Forelimb muscle (tissue), 1 donor: ENCODE measurements at regions not wholly inside any gene's neighbourhood (a gene's known extent, or its start where the extent isn't known, plus 50 kb on each side); places are given as distances from the start of the nearest gene placed in this dataset.
A peak's percentile ranks its signal among the peaks of the same experiment; 100 is the strongest.

ENCODE experiments used
- DNase-seq: peaks from one replicate; pipeline ENCODE4 v3.0.0-alpha.2; 2013; ENCODE audit warnings: low read depth

DNA sequence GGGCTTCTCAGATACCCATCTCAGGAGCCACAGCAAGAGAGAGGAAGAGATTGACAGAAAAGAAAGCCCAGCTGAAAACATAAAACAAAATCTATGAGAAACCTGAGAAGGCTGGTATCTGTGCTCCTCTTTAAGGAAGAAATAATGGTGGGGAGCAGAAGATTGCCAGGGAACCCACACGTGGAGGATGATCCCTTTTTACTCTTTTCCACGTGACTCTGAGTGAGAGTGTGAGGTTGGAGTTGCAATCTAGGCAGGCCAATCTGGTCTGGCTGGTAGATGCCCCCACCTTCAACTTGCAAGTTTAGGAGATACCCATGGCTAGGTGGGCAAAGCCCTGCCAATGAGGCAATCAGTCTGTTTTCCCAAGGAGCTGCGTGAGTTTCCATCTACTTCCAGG, 202.3 kb downstream of the TENT4A start:
- DNase-seq: no peak

DNA sequence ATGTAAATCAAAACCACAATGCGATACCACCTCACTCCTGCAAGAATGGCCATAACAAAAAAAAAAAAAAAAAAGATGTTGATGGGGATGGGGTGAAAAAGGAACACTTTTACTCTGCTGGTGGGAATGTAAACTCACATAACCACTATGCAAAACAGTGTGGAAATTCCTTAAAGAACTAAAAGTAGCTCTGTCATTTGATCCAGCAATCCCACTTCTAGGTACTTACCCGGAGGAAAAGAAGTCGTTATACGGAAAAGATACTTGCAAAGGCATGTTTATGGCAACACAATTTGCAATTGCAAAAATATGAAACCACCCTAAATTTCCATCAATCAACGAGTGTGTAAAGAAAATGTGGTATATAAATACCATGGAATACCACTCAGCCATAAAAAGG, 205.0 kb downstream of the TENT4A start:
- no peak for DNase-seq

DNA sequence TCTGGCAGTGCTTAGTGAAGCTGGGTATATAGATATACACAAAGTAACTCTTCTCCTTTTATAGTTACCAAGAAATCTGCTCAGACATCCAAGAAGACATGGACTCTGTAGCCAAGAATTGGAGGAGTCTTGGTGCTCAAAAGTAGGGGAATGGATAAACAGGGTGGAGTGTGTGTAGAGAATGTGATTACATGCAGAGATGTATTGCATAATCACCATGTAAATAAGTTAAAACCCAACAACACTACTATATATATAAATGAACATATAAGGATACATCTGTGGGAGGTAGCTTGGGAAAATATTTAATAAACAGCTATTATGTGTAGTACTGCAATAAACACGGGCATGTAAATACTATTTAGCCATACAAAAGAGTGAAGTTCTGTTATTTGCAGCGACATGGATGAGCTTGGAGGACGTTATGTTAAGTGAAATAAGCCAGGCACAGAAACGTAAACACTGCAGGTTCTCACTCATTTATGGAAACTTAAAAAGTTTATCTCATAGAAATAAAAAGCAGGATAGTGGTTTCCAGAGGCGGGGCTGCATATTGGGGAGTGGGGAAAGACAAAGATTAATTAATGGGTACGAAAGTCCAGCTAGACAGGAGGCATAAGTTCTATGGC, 207.5 kb downstream of the TENT4A start:
- no peak for DNase-seq

DNA sequence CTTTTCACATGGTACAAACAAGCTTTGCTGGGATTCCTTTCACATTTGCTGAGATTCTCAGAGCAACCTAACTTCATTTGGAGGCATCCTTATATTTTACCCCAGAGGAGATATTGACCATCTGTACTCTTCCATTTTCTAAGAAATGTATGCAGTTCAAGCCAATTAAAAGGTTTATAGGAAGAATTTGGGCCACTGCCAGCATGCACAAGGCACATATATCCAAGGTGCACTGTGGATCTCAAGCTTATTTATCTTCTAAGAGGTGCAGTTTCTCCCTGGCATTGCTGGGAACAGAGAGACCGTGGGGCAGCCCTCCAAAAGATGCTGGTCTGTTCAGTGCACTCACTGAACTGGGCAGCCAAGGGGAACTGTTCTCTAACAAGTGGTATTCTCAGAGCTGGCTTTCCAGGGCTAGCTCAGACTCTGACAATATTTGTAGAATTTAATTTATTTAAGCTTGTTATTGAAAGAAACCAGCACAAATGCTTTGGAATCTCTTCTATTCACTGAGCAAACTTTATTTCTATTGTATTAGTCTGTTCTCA, 213.3 kb downstream of the TENT4A start:
- DNase-seq: no peak

DNA sequence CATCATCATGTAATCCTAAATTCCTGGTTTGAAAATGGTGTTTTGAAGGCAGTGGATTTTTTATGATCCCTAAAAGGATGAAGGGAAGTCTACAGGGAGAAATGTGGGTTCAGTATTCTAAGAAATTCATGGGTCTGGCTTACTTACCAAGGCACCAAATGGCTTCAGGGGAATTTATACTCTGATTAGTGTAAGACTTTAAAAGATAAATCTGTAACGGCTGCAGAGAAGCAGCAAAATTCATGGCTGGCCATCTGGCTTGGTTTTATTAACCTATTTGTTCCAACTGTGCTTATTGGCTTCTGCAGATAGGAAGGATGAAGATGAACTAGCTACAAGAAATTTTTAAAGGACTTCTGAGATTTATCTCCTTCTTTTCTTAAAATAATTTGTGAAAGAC, 222.8 kb downstream of the TENT4A start:
- DNase-seq: no peak

DNA sequence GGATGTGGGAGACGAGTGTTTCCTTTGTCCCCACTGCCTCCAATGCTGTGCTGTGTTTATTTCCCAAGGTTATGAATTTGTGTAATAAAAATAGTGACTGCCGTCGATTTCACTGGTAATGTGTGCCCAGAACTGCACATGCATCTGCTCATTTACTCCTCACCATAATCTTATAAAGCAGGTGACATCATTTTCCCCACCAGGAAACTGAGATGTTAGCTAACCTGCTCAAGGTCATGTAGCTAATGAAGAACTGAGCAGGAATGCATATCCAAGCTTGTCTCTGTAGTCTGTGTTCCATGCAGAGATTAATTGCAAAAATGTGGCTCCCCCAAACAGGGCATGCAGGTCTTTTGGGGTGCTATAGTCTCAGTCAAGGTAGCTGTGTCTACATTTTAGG, 224.4 kb downstream of the TENT4A start:
- no peak for DNase-seq

DNA sequence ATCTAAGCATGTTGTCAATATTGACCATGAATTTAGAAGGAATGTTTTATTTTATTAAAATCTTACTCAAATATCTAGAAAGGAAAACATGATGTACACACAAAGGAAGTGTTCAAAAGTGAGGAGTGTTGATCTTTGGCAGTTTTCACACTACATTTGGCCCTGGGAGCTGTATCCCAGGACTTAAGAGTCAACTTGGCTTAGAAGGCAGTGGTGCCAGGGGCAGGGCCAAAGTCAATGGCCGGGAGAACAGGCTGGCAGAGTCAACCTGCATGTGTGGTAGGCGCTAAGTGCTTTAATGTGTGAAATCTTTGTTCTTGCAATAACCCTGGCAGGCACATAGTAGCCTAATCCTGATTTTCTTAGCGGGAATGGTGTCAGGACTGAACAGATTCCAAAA, 228.4 kb downstream of the TENT4A start:
- no peak for DNase-seq

DNA sequence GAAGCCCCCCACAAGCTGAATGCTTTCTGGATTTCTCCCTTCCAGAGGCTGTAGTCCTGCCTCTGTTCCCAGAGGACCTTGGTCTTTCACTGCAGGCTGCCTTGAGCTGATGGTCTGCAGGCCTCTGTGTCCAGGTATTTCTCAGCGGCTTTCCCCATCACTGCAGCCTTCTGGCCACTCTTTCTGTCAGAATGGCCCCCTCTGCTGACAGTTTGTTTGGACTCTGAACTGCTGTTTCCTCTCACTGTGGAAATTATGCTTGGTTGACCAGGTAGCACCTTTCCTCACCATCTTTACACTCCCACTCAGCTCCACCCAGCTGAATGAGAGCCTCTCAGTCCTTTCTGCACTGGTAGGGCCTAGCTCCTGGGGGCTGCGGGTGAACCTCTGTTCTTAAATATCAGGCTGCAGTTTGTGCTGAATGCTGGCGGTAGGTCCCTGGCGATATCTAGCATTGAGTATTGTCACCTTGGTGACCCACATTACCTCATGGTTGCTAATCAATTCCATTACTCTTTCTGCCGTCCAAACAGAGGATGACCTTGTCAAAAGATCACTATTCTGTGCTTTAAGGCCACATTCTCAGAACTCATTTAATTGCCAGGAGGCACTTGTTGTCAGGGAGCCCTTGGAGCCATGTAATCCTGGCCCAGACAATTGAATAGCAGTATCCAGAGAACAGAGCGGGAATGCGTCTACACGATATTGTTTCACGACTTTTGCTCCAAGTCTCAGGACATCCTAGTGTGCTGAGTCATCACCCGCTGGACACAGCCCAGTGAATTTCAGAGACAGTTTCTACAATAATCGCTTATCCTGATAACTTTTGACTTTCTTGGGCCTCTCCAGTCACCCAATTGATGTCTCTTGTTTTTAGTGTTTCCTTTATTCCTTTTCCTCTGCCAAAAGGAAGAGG, 230.2 kb downstream of the TENT4A start:
- DNase-seq: no peak

DNA sequence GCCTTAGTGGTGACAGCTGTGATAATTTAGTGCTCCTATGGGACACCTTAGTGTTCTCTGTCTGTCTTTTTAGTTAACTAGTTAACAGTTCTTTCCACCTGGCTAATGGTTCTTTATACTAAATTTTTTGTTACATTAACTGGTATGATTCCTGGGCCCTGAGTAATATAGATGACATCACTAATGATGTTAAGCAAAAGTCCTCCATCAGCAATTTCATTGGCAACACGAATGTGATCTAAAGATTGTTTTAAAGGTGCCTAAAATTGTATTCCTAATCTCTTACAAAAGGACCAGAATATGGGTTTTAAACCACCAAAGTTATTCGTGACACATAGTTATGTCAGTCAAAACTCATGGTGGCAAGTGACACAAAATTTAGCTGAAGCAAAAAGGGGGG, 235.3 kb downstream of the TENT4A start:
- DNase-seq: no peak

DNA sequence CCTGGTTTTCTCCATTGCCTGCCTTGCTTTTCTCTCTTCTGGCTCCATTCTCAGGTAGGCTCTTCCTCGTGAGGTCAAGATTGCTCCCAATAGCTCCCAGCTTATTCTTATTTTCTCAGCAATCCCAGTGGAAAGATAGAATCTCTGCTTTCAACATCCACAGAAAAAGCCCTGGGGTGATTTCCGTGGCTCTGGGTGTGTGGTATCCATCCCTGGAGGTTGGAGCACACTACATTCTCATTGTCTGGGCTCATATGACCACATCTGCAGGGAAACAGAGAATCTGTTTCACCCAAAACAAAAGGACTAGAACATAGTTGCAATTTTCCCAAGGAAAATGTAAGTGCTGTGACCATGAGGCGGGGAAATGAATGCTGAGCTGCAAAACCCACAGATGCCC, 236.0 kb downstream of the TENT4A start:
- no peak for DNase-seq

DNA sequence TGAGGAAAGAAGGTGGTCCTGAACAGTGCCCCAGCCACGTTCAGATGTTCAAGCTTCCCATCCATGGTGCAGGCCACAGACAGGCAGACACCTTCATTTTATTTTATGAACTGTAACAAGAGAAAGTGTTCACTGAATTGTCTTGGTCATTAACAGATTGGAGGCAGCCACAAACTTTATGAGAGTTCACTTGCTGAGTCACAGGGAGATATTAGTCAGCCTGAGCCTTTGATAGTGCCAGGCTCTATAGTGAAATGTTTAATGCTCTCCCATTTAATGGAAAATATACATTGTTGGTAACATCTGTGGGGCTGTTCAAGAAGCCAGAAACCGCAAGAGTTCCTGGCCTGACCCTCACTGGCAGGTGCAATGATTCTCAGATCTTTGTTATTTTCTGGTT, 237.0 kb downstream of the TENT4A start:
- no peak for DNase-seq

DNA sequence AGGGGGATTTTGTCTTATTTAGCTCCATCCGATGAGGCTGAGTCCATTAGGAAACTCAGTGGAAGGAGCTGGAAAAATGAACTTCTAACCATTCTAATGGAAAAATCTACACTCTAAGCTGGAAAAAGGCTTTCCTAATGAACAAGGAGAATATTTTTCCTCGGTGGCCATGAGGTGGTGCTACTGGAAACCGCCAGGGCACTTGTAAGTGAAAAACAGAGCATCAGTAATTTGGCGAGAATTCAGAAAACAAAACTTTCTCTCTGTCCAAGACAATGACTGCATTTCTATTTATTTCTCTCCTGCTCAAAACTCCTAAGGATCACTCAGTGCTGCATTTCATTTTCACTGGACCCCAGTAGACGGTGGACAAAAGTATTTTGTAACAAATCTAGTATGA, 237.6 kb downstream of the TENT4A start:
- DNase-seq: peak; percentile 16

DNA sequence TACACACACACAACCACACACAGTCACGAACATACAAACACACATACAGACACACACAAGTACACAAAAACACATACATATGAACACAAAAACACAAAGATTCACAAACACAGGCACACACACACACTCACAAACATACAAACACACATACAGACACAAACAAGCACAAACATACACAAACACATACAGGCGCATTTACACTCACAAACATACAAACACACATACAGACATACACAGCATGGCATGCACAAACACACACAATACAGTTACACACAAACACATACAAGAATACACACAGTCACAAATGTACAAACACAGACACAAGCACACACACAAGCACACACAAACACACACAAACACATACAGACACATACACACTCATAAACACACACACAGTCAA, 247.9 kb downstream of the TENT4A start:
- no peak for DNase-seq

DNA sequence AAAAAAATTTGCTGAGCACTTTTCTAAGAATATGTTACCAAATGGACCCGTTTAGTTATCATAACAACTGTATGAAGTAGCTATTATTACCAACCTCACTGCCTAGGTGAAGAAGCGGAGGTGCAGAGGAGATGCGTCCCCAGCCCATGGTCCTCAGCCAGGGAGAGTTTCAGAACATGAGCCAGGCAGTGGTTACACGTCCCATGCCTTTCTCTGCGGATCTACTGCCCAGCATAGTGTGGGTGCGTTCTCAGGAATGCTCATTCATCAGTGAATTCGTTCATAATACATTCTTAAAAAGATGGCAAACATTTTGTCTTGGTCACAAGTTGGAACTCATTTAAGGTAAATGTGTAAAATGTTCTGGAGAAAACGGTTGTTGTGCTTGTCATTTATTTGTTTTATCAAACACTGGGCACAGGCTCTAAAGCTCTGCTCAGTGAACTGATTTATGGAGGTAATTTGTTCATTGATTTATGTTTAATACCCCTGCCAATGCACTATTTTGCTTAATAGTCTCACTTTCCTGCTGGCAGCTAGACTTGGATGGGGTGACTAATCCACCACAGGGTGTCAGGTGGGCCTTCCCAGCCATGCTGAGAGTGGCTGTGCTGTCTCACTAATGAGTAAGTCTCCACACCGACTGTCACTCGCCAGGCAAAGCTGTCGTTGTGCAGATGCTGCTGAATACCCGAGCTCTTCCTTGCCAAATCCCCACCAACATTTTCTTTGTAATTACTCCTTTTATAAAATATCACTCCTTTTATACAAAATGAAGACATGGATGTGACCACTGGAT, 248.8 kb downstream of the TENT4A start:
- DNase-seq: no peak

DNA sequence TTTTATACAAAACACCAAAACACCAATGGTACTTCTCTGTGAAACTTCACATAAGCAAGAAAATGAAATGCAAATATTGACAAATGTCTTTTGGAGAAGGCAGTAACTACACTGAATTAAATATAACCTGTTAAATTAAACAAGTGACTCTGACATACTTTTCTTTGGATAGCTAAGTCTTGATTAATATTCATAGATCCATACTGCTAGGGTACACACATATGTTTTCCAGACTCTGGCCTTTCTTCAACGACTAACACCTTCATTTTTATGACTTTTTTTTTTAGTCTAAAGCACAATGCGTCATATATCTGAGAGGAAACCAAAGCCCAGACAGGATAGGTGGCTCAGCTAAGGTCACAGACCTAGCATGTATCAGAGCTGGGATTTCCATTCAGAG, 263.7 kb downstream of the TENT4A start:
- no peak for DNase-seq

DNA sequence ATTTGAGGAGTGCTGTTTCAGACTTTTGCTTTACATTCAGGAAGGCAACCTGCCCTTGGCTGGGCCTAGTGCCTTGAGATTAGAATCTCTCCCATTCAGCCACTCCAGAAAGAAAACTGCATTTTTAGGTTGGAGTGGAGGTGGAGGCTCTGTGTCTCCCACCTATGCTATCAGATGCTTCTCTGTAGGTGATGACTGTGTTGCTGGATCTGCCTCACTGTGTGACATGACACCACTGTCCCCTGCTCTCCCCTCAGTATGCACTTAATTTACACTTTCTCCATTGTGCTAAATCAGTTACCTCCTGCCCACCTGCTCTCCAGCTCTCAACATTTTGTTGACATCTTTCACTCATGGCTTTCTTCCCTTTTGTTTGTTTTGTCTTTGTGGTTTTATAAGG, 265.8 kb downstream of the TENT4A start:
- DNase-seq: no peak

DNA sequence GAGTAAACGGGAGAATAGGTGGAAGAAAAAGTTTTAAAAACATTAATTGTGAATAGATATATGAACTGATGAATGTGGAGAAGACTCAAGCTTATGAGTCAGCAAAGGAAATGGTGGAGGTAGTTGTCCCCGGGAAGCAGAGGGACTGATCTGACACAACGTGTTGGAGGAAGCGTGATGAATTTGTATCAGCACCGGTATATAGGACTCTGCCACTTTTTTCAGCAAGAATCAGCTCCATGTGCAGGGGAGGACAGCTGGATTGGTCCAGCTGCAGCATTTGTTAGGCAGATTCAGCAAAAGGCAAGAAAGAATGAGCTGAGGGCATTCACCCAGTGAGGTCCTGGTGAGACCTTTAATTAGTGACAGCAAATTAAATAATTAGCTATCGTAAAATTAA, 276.0 kb downstream of the TENT4A start:
- no peak for DNase-seq

DNA sequence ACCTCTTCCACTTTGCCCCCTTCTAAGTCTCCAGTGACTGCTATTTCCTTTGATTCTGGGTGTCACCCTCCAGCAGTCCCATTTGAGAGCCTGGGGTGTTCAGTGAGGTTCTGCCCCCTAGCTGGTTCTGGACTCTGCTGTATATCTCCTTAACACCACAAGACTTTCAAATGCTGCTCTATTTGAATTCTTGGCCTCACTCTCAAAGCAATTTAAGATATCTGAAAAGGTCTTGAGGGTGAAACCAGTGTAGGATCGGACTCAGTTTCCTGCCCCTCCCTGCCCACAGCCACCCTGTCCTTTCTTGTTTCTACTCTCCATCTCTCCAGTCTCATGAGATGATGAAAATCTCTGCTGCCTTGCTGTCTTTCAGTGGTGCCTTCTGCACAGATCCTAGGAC, 280.9 kb downstream of the TENT4A start:
- DNase-seq: no peak

DNA sequence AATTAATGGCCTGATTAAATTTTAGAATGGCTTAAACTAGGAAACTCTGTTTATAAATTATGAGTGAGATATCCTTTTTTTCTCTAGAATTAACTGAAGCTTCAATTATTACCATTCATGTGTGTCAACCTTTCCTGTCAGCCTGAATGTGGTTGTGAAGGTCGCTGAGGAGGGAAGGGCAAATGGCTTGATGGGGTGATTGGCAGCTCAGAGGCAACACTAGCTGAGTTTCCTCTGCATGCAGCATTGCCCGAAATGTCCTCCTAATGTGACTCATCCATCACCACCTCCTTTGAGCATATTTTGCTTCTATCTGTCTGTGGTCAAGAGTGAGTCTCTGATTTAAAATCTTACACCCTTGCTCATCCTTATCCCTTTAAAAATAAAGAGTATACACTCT, 281.9 kb downstream of the TENT4A start:
- DNase-seq: no peak

DNA sequence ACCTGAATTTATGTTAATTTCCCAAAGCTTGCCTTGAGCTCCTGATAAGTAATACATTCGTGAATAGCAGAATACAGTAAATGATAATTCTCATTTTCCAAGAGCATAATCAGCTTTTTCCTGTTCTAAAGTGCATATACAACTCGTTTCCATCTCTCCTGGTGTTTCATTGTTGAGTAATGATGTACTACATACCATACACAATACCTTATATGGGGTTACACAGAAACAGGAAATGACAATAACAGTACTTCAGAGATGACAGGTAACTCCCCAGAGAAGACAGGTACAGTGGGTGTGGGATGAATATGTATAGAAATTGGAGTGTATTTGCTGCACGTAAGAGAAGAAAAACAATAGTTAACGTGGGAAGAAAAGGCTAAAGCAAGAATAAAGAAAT, 287.1 kb downstream of the TENT4A start:
- DNase-seq: no peak

DNA sequence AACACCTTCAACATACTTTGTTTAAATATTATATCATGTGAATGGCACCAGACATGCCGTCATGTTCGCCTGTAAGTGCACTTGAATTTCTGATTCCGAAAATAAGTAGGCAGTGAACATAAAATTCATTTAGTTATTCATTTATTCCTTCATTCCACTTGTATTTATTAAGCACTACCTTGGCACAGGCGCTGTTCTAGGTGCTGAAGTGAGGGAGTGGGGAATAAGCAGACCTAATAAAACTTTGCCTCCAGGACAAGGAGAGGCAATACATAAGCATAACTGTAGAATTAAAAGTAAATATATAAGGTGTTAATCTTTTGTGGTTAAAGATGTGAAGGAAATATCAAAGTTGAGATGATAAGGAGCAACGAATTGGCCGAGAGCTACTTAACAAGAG, 297.4 kb downstream of the TENT4A start:
- DNase-seq: no peak

DNA sequence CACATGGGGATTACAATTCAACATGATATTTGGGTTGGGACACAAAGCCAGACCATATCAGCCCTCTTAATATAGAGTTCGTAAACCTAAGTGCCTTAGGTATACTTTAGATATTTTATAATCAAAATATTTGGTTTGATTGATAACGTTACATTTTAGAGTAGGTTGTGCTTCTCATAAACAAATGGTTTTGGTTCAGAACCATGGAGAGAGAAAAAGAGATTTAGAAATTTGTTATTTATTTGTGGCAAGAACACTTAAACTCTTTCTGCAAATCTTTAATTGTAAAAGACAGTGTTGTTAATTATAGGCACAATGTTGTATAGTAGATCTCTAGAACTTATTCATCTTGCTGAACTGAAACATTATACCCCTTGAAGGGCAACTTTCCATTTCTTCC, 298.8 kb downstream of the TENT4A start:
- no peak for DNase-seq
